PFSK-1 (cell line): ENCODE measurements at regions not wholly inside any gene's neighbourhood (a gene's known extent, or its start where the extent isn't known, plus 50 kb on each side); places are given as distances from the start of the nearest gene placed in this dataset.

Experiments
- FOXP2 ChIP-seq: optimal IDR thresholded peaks from 2 replicates; pipeline ENCODE3; 2011; ENCODE audit warnings: borderline replicate concordance, control low read depth, inconsistent platforms; ENCODE audit not compliant: insufficient read depth; ENCODE audit errors: extremely low read length, extremely low read depth
- POLR2AphosphoS5 ChIP-seq: IDR thresholded peaks from 2 replicates; pipeline ENCODE4 v1.6.1; 2012; ENCODE audit warnings: low read depth, mild to moderate bottlenecking, control low read depth, low read length, moderate library complexity
- SIN3A ChIP-seq: IDR thresholded peaks from 2 replicates; pipeline ENCODE4 v1.6.1; 2012; ENCODE audit warnings: mild to moderate bottlenecking, low read length, moderate library complexity, borderline replicate concordance; ENCODE audit not compliant: insufficient read depth
- TAF1 ChIP-seq: IDR thresholded peaks from 2 replicates; pipeline ENCODE4 v1.6.1; 2012; ENCODE audit warnings: low read length, control low read depth, borderline replicate concordance; ENCODE audit not compliant: insufficient read depth
- TF ChIP-seq, protein P1 (sequence below), 2 experiments: IDR thresholded peaks; 2 replicates each; pipeline versions ENCODE4 v1.6.1 to v1.8.0; 2011 to 2012; ENCODE audit warnings: low read depth in 2 of 2, low read length in 2 of 2, control low read depth in 1 of 2, inconsistent platforms in 1 of 2, mild to moderate bottlenecking in 1 of 2, moderate library complexity in 1 of 2; ENCODE audit not compliant: insufficient read depth in 1 of 2

DNA sequence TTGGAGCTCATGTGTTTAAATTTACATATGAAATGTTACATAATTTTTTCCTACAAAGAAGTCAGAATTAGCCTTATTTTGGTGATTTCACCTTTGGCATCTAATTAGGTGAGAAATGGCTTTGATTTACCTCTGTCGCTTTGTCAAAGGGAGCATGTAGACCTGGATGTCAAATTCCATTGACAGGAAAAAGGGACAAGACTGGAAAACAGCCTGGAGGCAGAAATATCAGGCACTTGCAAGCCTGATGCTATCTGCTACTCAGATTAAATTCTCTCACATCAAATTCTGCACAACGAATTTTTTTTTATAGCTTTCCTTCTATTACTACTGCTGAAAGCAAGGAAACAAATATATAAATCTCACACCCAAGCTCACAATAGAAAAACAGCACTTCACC, 54.1 kb upstream of the CTNND2 start:
- TF ChIP-seq POLR2AphosphoS5, result no peak
- no peak for TF ChIP-seq SIN3A
- no peak for TF ChIP-seq TAF1
- TF ChIP-seq, protein P1, sequence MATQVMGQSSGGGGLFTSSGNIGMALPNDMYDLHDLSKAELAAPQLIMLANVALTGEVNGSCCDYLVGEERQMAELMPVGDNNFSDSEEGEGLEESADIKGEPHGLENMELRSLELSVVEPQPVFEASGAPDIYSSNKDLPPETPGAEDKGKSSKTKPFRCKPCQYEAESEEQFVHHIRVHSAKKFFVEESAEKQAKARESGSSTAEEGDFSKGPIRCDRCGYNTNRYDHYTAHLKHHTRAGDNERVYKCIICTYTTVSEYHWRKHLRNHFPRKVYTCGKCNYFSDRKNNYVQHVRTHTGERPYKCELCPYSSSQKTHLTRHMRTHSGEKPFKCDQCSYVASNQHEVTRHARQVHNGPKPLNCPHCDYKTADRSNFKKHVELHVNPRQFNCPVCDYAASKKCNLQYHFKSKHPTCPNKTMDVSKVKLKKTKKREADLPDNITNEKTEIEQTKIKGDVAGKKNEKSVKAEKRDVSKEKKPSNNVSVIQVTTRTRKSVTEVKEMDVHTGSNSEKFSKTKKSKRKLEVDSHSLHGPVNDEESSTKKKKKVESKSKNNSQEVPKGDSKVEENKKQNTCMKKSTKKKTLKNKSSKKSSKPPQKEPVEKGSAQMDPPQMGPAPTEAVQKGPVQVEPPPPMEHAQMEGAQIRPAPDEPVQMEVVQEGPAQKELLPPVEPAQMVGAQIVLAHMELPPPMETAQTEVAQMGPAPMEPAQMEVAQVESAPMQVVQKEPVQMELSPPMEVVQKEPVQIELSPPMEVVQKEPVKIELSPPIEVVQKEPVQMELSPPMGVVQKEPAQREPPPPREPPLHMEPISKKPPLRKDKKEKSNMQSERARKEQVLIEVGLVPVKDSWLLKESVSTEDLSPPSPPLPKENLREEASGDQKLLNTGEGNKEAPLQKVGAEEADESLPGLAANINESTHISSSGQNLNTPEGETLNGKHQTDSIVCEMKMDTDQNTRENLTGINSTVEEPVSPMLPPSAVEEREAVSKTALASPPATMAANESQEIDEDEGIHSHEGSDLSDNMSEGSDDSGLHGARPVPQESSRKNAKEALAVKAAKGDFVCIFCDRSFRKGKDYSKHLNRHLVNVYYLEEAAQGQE (IDR thresholded peaks at IDR 0.05; ENCODE audit: insufficient read depth in 1 of 2, low read depth in 2 of 2, low read length in 2 of 2), result no peak
- no peak for TF ChIP-seq FOXP2

GRCh38 chr5:11955331-11955730, 51.1 kb upstream of the CTNND2 start:
- no peak for TF ChIP-seq POLR2AphosphoS5
- no peak for TF ChIP-seq FOXP2
- TF ChIP-seq, protein P1 (IDR thresholded peaks at IDR 0.05; ENCODE audit: insufficient read depth in 1 of 2, low read depth in 2 of 2, low read length in 2 of 2), result no peak
- TF ChIP-seq TAF1, result no peak
- no peak for TF ChIP-seq SIN3A
